Endothelial cell of umbilical vein (primary cell): ENCODE measurements at regions not wholly inside any gene's neighbourhood (a gene's known extent, or its start where the extent isn't known, plus 50 kb on each side); places are given as distances from the start of the nearest gene placed in this dataset.

Experiments
- BruUV-seq: library from RNA; stranded (reverse); fragments of 400-500 nt; replicated peaks from 2 replicates; lab custom pipeline; 2021; lab: Mats Ljungman, UMichigan
- CTCF ChIA-PET: fragments of 300-600, 350-600 bp; sonication (Branson Sonifier 250); formaldehyde crosslinking; loops from one replicate; lab custom pipeline; 2021; ENCODE audit warnings: antibody characterized with exemption, inconsistent platforms; lab: Charles Lee
- POLR2A ChIA-PET: fragments of 300-600, 350-600 bp; sonication (Branson Sonifier 250); formaldehyde crosslinking; loops from one replicate; lab custom pipeline; 2021; ENCODE audit warnings: antibody characterized with exemption, inconsistent platforms; lab: Charles Lee
- DNase-seq: peaks from one replicate; pipeline ENCODE4 v3.0.0-alpha.2; 2011; ENCODE audit warnings: low read depth, low spot score
- FAIRE-seq: peaks from 2 replicates; lab custom pipeline; 2011; peaks lifted over from hg19 to GRCh38; lab: Jason Lieb, UNC
- H2AFZ ChIP-seq: 2 replicates; pipeline ENCODE4 v1.6.0; 2012; ENCODE audit warnings: low read depth, low read length, control low read depth, inconsistent platforms
- H3K27ac ChIP-seq: 2 replicates; pipeline ENCODE4 v1.5.1; 2011; ENCODE audit warnings: low read depth, mild to moderate bottlenecking, control low read depth, low read length, moderate library complexity; ENCODE audit not compliant: insufficient read depth
- H3K27me3 ChIP-seq, 2 experiments: 2 replicates each; pipeline versions ENCODE4 v1.6.0 to v1.6.1; 2011; ENCODE audit warnings: low read length in 2 of 2, mixed read lengths in 1 of 2; ENCODE audit not compliant: control insufficient read depth in 2 of 2, insufficient read depth in 2 of 2
- H3K36me3 ChIP-seq, 2 experiments: 2 replicates in 1 of 2; 3 replicates in 1 of 2; pipeline ENCODE4 v1.5.1; 2011; ENCODE audit warnings: low read length in 2 of 2, mild to moderate bottlenecking in 1 of 2, moderate library complexity in 1 of 2; ENCODE audit not compliant: control insufficient read depth in 2 of 2, insufficient read depth in 2 of 2; ENCODE audit errors: extremely low read depth in 1 of 2
- H3K4me1 ChIP-seq: 3 replicates; pipeline ENCODE4 v1.5.1; 2011; ENCODE audit warnings: mild to moderate bottlenecking, low read length; ENCODE audit not compliant: control insufficient read depth, insufficient read depth; ENCODE audit errors: extremely low read depth
- H3K4me2 ChIP-seq: 2 replicates; pipeline ENCODE4 v1.6.1; 2011; ENCODE audit warnings: low read length, control low read depth, mixed read lengths; ENCODE audit not compliant: insufficient read depth
- H3K4me3 ChIP-seq, 3 experiments: fragments of 200-600 bp in 1 of 3; sonication (generic), shearing (Covaris generic) in 1 of 3; replicated peaks in 1 of 3; 2 replicates each; pipeline ENCODE4 v1.5.1; 2011 to 2016; ENCODE audit warnings: control low read depth in 3 of 3, low read length in 3 of 3, mild to moderate bottlenecking in 2 of 3, inconsistent platforms in 1 of 3, low read depth in 1 of 3, moderate library complexity in 1 of 3; ENCODE audit not compliant: insufficient read depth in 1 of 3
- H3K79me2 ChIP-seq: 2 replicates; pipeline ENCODE4 v1.6.0; 2012; ENCODE audit warnings: low read length, inconsistent platforms; ENCODE audit not compliant: control insufficient read depth, insufficient read depth
- H3K9ac ChIP-seq: replicated peaks from 2 replicates; pipeline ENCODE3; 2011; ENCODE audit warnings: low read length, control low read depth; ENCODE audit not compliant: insufficient read depth; ENCODE audit errors: extremely low read depth
- H3K9me1 ChIP-seq: replicated peaks from 3 replicates; pipeline ENCODE4 v1.6.0; 2011; ENCODE audit warnings: mild to moderate bottlenecking, low read length; ENCODE audit not compliant: control insufficient read depth, insufficient read depth; ENCODE audit errors: extremely low read depth
- H3K9me3 ChIP-seq: replicated peaks from 2 replicates; pipeline ENCODE4 v1.5.1; 2012; ENCODE audit warnings: low read length, inconsistent platforms; ENCODE audit not compliant: control insufficient read depth, insufficient read depth
- H4K20me1 ChIP-seq: replicated peaks from 2 replicates; pipeline ENCODE3; 2011; ENCODE audit warnings: mild to moderate bottlenecking, low read length; ENCODE audit not compliant: control insufficient read depth, insufficient read depth; ENCODE audit errors: extremely low read depth
- EZH2 ChIP-seq: IDR thresholded peaks from 2 replicates; pipeline ENCODE4 v1.6.1; 2012; ENCODE audit warnings: borderline replicate concordance, low read depth, mild to moderate bottlenecking, moderate library complexity, low read length, inconsistent platforms; ENCODE audit not compliant: severe bottlenecking
- FOS ChIP-seq: IDR thresholded peaks from 2 replicates; pipeline ENCODE4 v1.6.1; 2011; ENCODE audit warnings: mild to moderate bottlenecking, low read length, moderate library complexity, borderline replicate concordance; ENCODE audit not compliant: insufficient read depth
- GATA2 ChIP-seq: IDR thresholded peaks from 2 replicates; pipeline ENCODE4 v1.7.0; 2011; ENCODE audit warnings: low read depth, mild to moderate bottlenecking, moderate library complexity, mixed read lengths, low read length; ENCODE audit not compliant: insufficient read length, insufficient read depth
- JUN ChIP-seq: IDR thresholded peaks from 2 replicates; pipeline ENCODE4 v1.6.1; 2011; ENCODE audit warnings: borderline replicate concordance, low read depth; ENCODE audit not compliant: insufficient read length, insufficient read depth
- MAX ChIP-seq: IDR thresholded peaks from 2 replicates; pipeline ENCODE4 v1.6.1; 2011; ENCODE audit not compliant: insufficient read depth, insufficient read length
- MYC ChIP-seq: IDR thresholded peaks from one replicate; pipeline ENCODE4 v1.6.1; 2011; ENCODE audit warnings: mild to moderate bottlenecking, low read depth, low read length
- POLR2A ChIP-seq: IDR thresholded peaks from 2 replicates; pipeline ENCODE4 v1.6.1; 2012; ENCODE audit warnings: low read depth, mild to moderate bottlenecking, control low read depth, low read length
- POLR2AphosphoS5 ChIP-seq: IDR thresholded peaks from 2 replicates; pipeline ENCODE4 v1.6.1; 2012; ENCODE audit warnings: low read depth, mild to moderate bottlenecking, control low read depth, low read length, moderate library complexity; ENCODE audit not compliant: insufficient read depth
- dilution Hi-C: fragments of 300-500 bp; cut with MboI; formaldehyde crosslinking; loops from one replicate; pipeline ENCODE4 v1.15.0; 2019; ENCODE audit warnings: low sequenced_read_pairs; ENCODE audit not compliant: extremely low pct_ligation_motif_present
- intact Hi-C: fragments of 100-400 bp; cut with micrococcal nuclease; formaldehyde crosslinking; loops from one replicate; pipeline ENCODE4 v1.10.0; 2022
- TF ChIP-seq, protein P1 (sequence below), 2 donors: IDR thresholded peaks; 1 replicate in 1 of 2; 2 replicates in 1 of 2; pipeline ENCODE4 v1.5.1; 2011; ENCODE audit warnings: low read length in 2 of 2, mild to moderate bottlenecking in 2 of 2, moderate library complexity in 2 of 2, control low read depth in 1 of 2, inconsistent platforms in 1 of 2, low read depth in 1 of 2; ENCODE audit not compliant: insufficient read depth in 1 of 2; ENCODE audit errors: extremely low read depth in 1 of 2

GRCh38 chr22:49128874-49129273 is 698.8 kb downstream of the BRD1 start:
- Histone ChIP-seq H2AFZ (no peak overlapping the region), H3K4me1 (no peaks in the 10 kb centered on the region), H3K9me3 (peaks cover 1% of the 10 kb centered on the region), H3K36me3 (no peaks in the 10 kb centered on the region), H3K9ac (no peak overlapping the region), H4K20me1 (no peaks in the 10 kb centered on the region), H3K27me3 (no peaks in the 10 kb centered on the region), H3K9me1 (no peaks in the 10 kb centered on the region), H3K4me2 (no peak overlapping the region), H3K4me3 (no peak overlapping the region), H3K27ac (no peak overlapping the region), H3K79me2 (no peaks in the 10 kb centered on the region)
- BruUV-seq = no TSS peak
- FAIRE-seq = no peak
- POLR2A ChIA-PET = no interaction called here
- dilution Hi-C loops (no loop called here), intact Hi-C loops (no loop called here)
- CTCF ChIA-PET = no interaction called here
- DNase-seq = no peak
- TF ChIP-seq EZH2 (no peak), MYC (no peak), POLR2A (no peak), GATA2 (no peak), POLR2AphosphoS5 (no peak), FOS (no peak), MAX (no peak), JUN (no peak)
- TF ChIP-seq, protein P1, sequence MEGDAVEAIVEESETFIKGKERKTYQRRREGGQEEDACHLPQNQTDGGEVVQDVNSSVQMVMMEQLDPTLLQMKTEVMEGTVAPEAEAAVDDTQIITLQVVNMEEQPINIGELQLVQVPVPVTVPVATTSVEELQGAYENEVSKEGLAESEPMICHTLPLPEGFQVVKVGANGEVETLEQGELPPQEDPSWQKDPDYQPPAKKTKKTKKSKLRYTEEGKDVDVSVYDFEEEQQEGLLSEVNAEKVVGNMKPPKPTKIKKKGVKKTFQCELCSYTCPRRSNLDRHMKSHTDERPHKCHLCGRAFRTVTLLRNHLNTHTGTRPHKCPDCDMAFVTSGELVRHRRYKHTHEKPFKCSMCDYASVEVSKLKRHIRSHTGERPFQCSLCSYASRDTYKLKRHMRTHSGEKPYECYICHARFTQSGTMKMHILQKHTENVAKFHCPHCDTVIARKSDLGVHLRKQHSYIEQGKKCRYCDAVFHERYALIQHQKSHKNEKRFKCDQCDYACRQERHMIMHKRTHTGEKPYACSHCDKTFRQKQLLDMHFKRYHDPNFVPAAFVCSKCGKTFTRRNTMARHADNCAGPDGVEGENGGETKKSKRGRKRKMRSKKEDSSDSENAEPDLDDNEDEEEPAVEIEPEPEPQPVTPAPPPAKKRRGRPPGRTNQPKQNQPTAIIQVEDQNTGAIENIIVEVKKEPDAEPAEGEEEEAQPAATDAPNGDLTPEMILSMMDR (IDR thresholded peaks at IDR 0.05; ENCODE audit: extremely low read depth in 1 of 2, insufficient read depth in 1 of 2, low read depth in 1 of 2, low read length in 2 of 2) = no peak
